ENCODE measurements at regions not wholly inside any gene's neighbourhood (a gene's known extent, or its start where the extent isn't known, plus 50 kb on each side); places are given as distances from the start of the nearest gene placed in this dataset.
A peak's percentile ranks its signal among the peaks of the same experiment; 100 is the strongest.

- H3K4me3 Mint-ChIP-seq = no peak overlapping the region
- intact Hi-C loops (cut with micrococcal nuclease) = no loop called here
- Histone ChIP-seq H3K9me3 (ENCODE audit: control insufficient read depth in 1 of 2, low read length in 2 of 2) (no peaks in the 10 kb centered on the region), H3K4me3 (ENCODE audit: low read length in 2 of 2) (no peak overlapping the region), H3K27me3 (ENCODE audit: insufficient read depth, low read length) (no peaks in the 10 kb centered on the region), H3K4me1 (ENCODE audit: insufficient read depth, low read length) (no peaks in the 10 kb centered on the region), H3K36me3 (ENCODE audit: insufficient read depth, low read length) (no peaks in the 10 kb centered on the region), H3K27ac (ENCODE audit: low read depth, low read length) (no peak overlapping the region)
- H3K36me3 Mint-ChIP-seq = no peaks in the 10 kb centered on the region
- ChIA-PET CTCF (ENCODE audit: partially characterized antibody) (no interaction called here), POLR2A (ENCODE audit: partially characterized antibody) (no interaction called here)
- H3K4me1 Mint-ChIP-seq = peaks cover 6 to 16% (median 7%) of the 10 kb centered on the region in 4 donors
- peaks cover 8 to 16% of the 10 kb centered on the region in 2 donors for H3K27me3 Mint-ChIP-seq
- no peaks in the 10 kb centered on the region for H3K9me3 Mint-ChIP-seq
- H3K27ac Mint-ChIP-seq = no peak overlapping the region
- DNase-seq = no peak
Measured at GRCh38 chr21:45352621-45353139, 52.3 kb upstream of the COL18A1 start.

- intact Hi-C loops (cut with micrococcal nuclease) = no loop called here
- Histone ChIP-seq H3K4me1 (ENCODE audit: insufficient read depth, low read length) (no peaks in the 10 kb centered on the region), H3K4me3 (ENCODE audit: low read length in 2 of 2) (no peak overlapping the region), H3K27ac (ENCODE audit: low read depth, low read length) (no peak overlapping the region), H3K9me3 (ENCODE audit: control insufficient read depth in 1 of 2, low read length in 2 of 2) (no peaks in the 10 kb centered on the region), H3K27me3 (ENCODE audit: insufficient read depth, low read length) (no peaks in the 10 kb centered on the region), H3K36me3 (ENCODE audit: insufficient read depth, low read length) (no peaks in the 10 kb centered on the region)
- Mint-ChIP-seq H3K36me3 (no peaks in the 10 kb centered on the region), H3K4me1 (peaks cover 6 to 16% (median 7%) of the 10 kb centered on the region in 4 donors), H3K9me3 (no peaks in the 10 kb centered on the region), H3K4me3 (no peak overlapping the region), H3K27ac (no peak overlapping the region), H3K27me3 (peaks cover 8 to 16% of the 10 kb centered on the region in 2 donors)
- POLR2A ChIA-PET (ENCODE audit: partially characterized antibody) = no interaction called here
- DNase-seq = no peak
- CTCF ChIA-PET (ENCODE audit: partially characterized antibody) = no interaction called here
Measured at GRCh38 chr21:45353200-45353599, 51.8 kb upstream of the COL18A1 start.

- H3K9me3 ChIP-seq (ENCODE audit: control insufficient read depth in 1 of 2, low read length in 2 of 2) = no peaks in the 10 kb centered on the region
- peaks cover 6 to 16% (median 7%) of the 10 kb centered on the region in 4 donors for H3K4me1 Mint-ChIP-seq
- CTCF ChIA-PET (ENCODE audit: partially characterized antibody) = no interaction called here
Measured at GRCh38 chr21:45354970-45355369, 50.0 kb upstream of the COL18A1 start.

More at GRCh38 chr21:45354970-45355369, 50.0 kb upstream of the COL18A1 start:
- no peaks in the 10 kb centered on the region for H3K36me3 Mint-ChIP-seq
- Histone ChIP-seq H3K27ac (ENCODE audit: low read depth, low read length) (no peak overlapping the region), H3K4me1 (ENCODE audit: insufficient read depth, low read length) (no peaks in the 10 kb centered on the region), H3K4me3 (ENCODE audit: low read length in 2 of 2) (no peak overlapping the region), H3K27me3 (ENCODE audit: insufficient read depth, low read length) (no peaks in the 10 kb centered on the region), H3K36me3 (ENCODE audit: insufficient read depth, low read length) (no peaks in the 10 kb centered on the region)
- no peaks in the 10 kb centered on the region for H3K9me3 Mint-ChIP-seq
- peaks cover 12 to 16% of the 10 kb centered on the region in 2 donors for H3K27me3 Mint-ChIP-seq
- intact Hi-C loops (cut with micrococcal nuclease) = no loop called here
- DNase-seq = no peak
- H3K27ac Mint-ChIP-seq = peak overlapping the region in 1 of 7 donors; percentile 13
- POLR2A ChIA-PET (ENCODE audit: partially characterized antibody) = no interaction called here
- H3K4me3 Mint-ChIP-seq = peak overlapping the region in 1 of 8 donors; percentile 74
